Activated CD4-positive, alpha-beta T cell treated with anti-CD3 and anti-CD28 coated beads for 24 hours (primary cell): ENCODE measurements at regions not wholly inside any gene's neighbourhood (a gene's known extent, or its start where the extent isn't known, plus 50 kb on each side); places are given as distances from the start of the nearest gene placed in this dataset.
"Not testable (repeated sequence)": the region's sequence is repeated elsewhere in the genome, so short reads cannot be mapped to it uniquely, and the experiment has no call there.

ENCODE experiments used
- DNase-seq, 2 donors: peaks; one replicate each; pipeline ENCODE4 v3.0.0-alpha.2; 2020; ENCODE audit warnings: low read depth in 2 of 2

GRCh38 chr11:38011496-38011895, 1413.5 kb upstream of the RAG2 start:
- DNase-seq, result no peak

- DNase-seq, result no peak
Observed at GRCh38 chr11:38009932-38010331, 1411.9 kb upstream of the RAG2 start.

DNA sequence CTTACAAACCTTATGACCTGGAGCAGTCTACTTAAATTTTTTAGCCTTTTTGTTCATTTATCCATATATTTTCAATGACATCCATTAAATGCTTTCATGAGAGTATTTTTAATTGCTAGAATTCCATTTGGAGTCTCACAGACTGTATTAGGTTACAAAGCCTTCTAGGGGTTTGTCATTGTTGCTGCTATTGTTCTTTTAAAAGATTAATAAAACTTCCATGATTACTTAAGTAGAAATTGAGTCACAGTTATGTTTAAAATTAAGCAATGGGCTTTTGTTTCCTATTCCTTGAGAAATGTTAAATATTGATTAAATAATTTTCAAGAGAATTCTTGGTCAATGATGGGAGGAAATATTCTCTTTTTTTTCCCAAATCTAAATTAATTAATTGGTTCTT, 1408.4 kb upstream of the RAG2 start:
- DNase-seq, result no peak

GRCh38 chr11:38005597-38005996, 1407.6 kb upstream of the RAG2 start:
- no peak for DNase-seq

DNA sequence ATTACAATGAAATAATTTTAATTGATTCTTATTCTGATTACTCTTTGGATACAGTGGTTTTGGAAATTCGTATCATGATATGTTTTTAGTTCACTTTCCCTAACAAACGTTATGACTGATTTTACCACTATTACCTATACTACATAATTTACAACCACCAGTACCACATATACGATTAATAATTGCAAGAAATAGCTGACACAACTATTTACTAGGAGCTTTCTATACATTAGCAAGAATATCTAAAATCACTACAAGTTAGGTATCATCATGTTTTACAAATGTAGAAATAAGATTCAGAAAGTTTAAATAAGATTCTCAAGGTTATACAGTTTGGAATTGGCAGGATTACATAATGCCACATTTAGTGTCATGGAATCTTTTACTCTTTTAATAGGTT, 1401.1 kb upstream of the RAG2 start:
- DNase-seq, result no peak

GRCh38 chr11:37995886-37996285, 1397.8 kb upstream of the RAG2 start:
- no peak for DNase-seq

GRCh38 chr11:37988031-37988430, 1390.0 kb upstream of the RAG2 start:
- no peak for DNase-seq

DNA sequence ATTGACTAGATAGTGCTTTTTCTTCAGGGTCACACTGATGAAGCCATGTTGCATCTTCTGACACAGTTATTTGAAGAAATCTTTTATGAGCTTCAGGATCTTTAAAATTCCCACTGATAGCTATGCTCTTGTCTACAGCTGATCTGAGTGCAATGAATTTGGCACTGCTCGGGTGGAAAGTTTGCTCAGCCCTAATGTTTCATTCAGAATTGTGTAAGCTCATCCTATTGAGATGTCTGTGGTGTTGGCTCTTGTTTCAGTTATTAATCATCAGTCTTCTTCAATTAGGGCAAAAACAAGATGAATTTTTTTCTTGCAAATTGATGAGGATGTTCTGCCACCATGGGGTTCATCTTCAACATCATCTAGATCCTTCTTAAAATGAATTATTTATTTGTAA, 1387.0 kb upstream of the RAG2 start:
- DNase-seq, result no peak

GRCh38 chr11:37978647-37979046, 1380.6 kb upstream of the RAG2 start:
- no peak for DNase-seq

GRCh38 chr11:37973941-37974340, 1375.9 kb upstream of the RAG2 start:
- no peak for DNase-seq

DNA sequence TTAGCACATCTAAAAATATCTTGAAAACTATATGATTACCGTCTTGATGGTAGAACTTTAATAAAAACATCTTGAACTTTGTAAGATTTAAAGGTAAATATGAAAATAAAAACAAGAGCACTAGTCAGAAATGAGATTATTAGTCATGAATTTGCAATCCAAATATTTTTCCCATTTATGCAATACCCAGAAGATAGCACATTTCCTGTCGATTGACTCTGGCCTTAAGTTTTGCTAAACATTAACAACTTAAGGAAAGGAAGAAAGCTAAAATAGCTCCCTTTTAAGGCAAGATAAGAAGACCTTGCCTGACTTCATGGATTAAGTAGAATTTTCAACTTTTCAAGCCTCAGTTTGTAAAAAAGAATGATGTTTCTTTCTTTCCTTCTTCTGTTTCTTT, 1374.7 kb upstream of the RAG2 start:
- DNase-seq, result no peak

GRCh38 chr11:37969336-37969735, 1371.3 kb upstream of the RAG2 start:
- DNase-seq, result not testable (repeated sequence)

DNA sequence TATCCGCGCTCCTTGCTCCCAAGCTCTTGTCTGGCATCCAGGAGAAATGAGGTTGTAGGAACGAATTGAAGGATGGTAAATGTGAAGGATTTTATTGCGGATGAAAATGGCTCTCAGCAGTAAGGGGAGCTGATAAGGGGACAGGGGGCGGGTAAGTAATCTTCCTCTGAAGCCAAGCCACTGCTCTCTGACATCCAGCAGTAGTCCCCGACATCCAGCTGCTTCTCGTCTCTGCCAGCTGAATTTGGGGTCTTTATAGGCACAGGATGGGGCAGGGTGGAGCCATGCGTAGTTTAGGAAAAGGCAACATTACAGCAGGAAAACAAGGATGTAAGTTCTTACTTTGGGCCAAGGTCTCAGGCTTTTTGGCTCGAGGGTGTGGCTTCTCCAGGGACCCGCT, 1370.1 kb upstream of the RAG2 start:
- DNase-seq, result no peak

- DNase-seq, result no peak
Observed at GRCh38 chr11:37967635-37968034, 1369.6 kb upstream of the RAG2 start.

GRCh38 chr11:37963440-37963839, 1365.4 kb upstream of the RAG2 start:
- DNase-seq, result no peak

- no peak for DNase-seq
Observed at GRCh38 chr11:37957717-37958116, 1359.7 kb upstream of the RAG2 start.

DNA sequence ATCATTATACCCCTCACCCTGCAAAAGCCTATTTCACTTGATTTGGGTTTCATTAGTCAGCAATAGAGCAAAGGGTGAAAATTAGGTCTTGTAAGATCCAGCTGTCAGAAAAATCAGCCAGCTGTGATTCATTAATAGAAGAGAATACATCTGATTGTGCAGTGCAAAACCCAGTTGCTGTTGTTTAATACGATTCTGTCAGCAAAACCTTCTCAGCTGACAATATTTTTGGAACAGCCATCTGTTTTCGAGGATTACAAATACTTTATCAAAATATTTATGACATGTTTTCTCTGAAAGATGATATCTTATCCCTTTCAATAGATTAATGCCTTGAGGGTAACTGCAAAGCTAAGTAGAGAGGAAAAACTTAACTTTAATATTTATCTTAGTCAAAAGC, 1354.0 kb upstream of the RAG2 start:
- DNase-seq, result no peak

DNA sequence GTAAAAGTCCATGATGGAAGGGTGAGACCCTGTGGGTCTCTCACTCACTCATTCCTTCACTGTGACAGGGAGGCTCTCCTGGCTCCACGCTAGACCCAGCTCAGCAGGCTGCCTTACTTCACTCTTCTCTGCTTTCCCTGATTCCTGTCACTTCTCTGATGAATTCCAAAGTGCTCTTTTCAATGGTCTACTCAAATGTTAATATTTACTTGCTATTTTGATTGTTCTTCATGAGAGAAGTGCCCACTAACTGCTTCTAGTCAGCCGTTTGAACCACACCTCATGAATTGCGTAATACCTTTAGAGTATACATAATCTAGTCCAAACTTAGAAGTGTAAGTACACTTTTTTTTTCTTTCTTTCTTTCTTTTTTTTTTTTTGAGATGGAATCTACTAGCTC, 1350.2 kb upstream of the RAG2 start:
- DNase-seq, result no peak

DNA sequence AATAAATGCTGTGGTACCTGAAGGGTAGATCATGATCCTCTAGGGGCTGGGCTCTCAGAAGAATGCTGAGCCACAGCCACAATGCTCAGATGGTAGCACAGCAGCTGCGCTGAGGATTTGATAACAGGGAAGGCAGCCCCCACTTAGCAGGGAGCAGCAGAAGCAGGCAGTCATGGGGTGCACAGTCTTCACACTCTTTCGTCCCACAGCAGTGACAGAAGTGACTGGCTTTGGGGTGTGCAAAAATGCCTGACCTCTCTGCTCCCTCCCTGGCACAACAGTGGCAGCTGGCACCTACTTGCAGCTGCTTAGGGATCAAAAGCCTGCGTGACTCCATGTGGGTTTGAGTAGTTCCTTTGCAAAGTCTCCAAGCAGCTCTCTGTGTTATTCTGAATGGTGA, 1349.8 kb upstream of the RAG2 start:
- no peak for DNase-seq

GRCh38 chr11:37946155-37946766, 1348.2 kb upstream of the RAG2 start:
- DNase-seq, result no peak

GRCh38 chr11:37942081-37942480, 1344.0 kb upstream of the RAG2 start:
- DNase-seq, result no peak

DNA sequence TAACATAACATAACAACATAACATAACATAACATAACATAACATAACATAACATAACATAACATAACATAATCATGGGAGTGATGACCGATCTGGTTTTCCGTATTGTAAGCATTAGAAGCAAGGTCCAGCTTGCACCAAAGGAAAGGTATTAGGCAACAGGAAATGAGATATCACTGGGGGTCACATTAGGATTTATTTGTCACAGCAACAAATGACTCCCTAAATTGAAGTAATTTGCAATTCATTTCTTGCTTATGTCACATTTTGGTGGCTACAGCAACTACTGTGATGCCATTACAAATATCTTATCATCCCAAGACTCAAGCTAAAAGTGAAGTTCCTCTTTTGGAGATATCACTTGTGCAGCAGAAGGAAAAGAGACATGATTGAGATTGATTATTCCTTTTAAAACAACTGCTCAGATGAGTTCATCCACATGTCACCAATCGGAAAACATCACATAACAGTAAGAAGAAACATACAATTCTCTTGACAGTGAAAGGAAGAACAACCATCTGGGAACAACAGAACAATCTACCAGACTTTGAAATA, 1331.1 kb upstream of the RAG2 start:
- DNase-seq, result no peak

DNA sequence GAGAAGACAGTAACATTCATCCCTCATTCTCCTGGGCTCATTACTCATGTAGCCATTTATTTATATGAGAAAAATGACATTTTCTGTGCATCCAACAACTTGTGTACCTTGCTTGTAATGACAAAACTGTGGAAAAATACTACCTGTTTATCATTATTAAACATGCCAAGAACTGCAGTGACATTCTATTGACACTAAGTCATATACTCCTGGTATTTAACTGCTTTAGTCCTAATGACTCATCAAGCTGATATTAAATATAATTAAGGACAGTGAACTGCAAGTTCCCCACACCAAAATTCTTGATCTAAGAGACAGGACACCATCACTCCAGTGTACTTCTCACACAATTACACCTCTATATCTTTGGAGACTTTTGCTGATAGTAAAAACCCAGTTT, 1328.7 kb upstream of the RAG2 start:
- DNase-seq, result no peak

GRCh38 chr11:37916331-37916730, 1318.3 kb upstream of the RAG2 start:
- no peak for DNase-seq
